ENCODE measurements at regions not wholly inside any gene's neighbourhood (a gene's known extent, or its start where the extent isn't known, plus 50 kb on each side); places are given as distances from the start of the nearest gene placed in this dataset.
"Not testable (repeated sequence)": the region's sequence is repeated elsewhere in the genome, so short reads cannot be mapped to it uniquely, and the experiment has no call there.

GRCh38 chr7:56466607-56467525, 350.6 kb upstream of the NUPR2 start:
- not testable (repeated sequence) for DNase-seq

- DNase-seq, result no peak
These were observed 333.5 kb upstream of the NUPR2 start for GRCh38 chr7:56449762-56450161.

GRCh38 chr7:56447864-56448693, 331.9 kb upstream of the NUPR2 start:
- no peak for DNase-seq

- DNase-seq, result not testable (repeated sequence)
These were observed 304.3 kb upstream of the NUPR2 start for GRCh38 chr7:56420528-56420927.

- no peak for DNase-seq
These were observed 259.0 kb upstream of the NUPR2 start for GRCh38 chr7:56375173-56375572.

- not testable (repeated sequence) for DNase-seq
These were observed 258.4 kb upstream of the NUPR2 start for GRCh38 chr7:56374666-56375065.

- not testable (repeated sequence) for DNase-seq
These were observed 257.1 kb upstream of the NUPR2 start for GRCh38 chr7:56373314-56373713.

- not testable (repeated sequence) for DNase-seq
These were observed 255.6 kb upstream of the NUPR2 start for GRCh38 chr7:56371792-56372191.

GRCh38 chr7:56370208-56370872, 254.1 kb upstream of the NUPR2 start:
- DNase-seq, result not testable (repeated sequence)

GRCh38 chr7:56367914-56368313, 251.7 kb upstream of the NUPR2 start:
- not testable (repeated sequence) for DNase-seq

- not testable (repeated sequence) for DNase-seq
These were observed 251.2 kb upstream of the NUPR2 start for GRCh38 chr7:56367411-56367810.

GRCh38 chr7:56366701-56367100, 250.5 kb upstream of the NUPR2 start:
- DNase-seq, result not testable (repeated sequence)

GRCh38 chr7:56352576-56352975, 236.4 kb upstream of the NUPR2 start:
- not testable (repeated sequence) for DNase-seq

- not testable (repeated sequence) for DNase-seq
These were observed 235.0 kb upstream of the NUPR2 start for GRCh38 chr7:56351181-56351580.

- DNase-seq, result not testable (repeated sequence)
These were observed 232.1 kb upstream of the NUPR2 start for GRCh38 chr7:56348311-56348710.

GRCh38 chr7:56328327-56328726, 212.1 kb upstream of the NUPR2 start:
- DNase-seq, result not testable (repeated sequence)

- DNase-seq, result no peak
These were observed 174.3 kb upstream of the NUPR2 start for GRCh38 chr7:56290548-56290947.

- no peak for DNase-seq
These were observed 171.4 kb upstream of the NUPR2 start for GRCh38 chr7:56287429-56288138.

GRCh38 chr7:56256108-56256507, 139.9 kb upstream of the NUPR2 start:
- DNase-seq, result no peak

- DNase-seq, result no peak
These were observed 133.9 kb upstream of the NUPR2 start for GRCh38 chr7:56250135-56250534.

- no peak for DNase-seq
These were observed 113.4 kb upstream of the NUPR2 start for GRCh38 chr7:56229631-56230030.

GRCh38 chr7:56222866-56223265, 106.6 kb upstream of the NUPR2 start:
- DNase-seq, result no peak
